HUES6 (cell line): ENCODE measurements at regions not wholly inside any gene's neighbourhood (a gene's known extent, or its start where the extent isn't known, plus 50 kb on each side); places are given as distances from the start of the nearest gene placed in this dataset.

Experiments
- H3K27ac ChIP-seq: 2 replicates; pipeline ENCODE4 v1.7.0; 2013; ENCODE audit warnings: low read depth, mild to moderate bottlenecking, low read length, inconsistent platforms
- H3K27me3 ChIP-seq: 2 replicates; pipeline ENCODE4 v1.6.1; 2013; ENCODE audit warnings: low read length; ENCODE audit not compliant: control insufficient read depth, insufficient read depth
- H3K36me3 ChIP-seq: 2 replicates; pipeline ENCODE4 v1.6.1; 2013; ENCODE audit warnings: low read length; ENCODE audit not compliant: control insufficient read depth, insufficient read depth
- H3K4me1 ChIP-seq: 2 replicates; pipeline ENCODE4 v1.6.1; 2013; ENCODE audit warnings: low read length; ENCODE audit not compliant: control insufficient read depth, insufficient read depth
- H3K4me3 ChIP-seq: 2 replicates; pipeline ENCODE4 v1.5.1; 2013; ENCODE audit warnings: low read depth, low read length
- H3K9ac ChIP-seq: one replicate; pipeline ENCODE4 v1.6.1; 2013; ENCODE audit warnings: mild to moderate bottlenecking, low read length
- H3K9me3 ChIP-seq: 2 replicates; pipeline ENCODE4 v1.6.1; 2013; ENCODE audit warnings: low read depth, low read length; ENCODE audit not compliant: control insufficient read depth, insufficient read depth

DNA sequence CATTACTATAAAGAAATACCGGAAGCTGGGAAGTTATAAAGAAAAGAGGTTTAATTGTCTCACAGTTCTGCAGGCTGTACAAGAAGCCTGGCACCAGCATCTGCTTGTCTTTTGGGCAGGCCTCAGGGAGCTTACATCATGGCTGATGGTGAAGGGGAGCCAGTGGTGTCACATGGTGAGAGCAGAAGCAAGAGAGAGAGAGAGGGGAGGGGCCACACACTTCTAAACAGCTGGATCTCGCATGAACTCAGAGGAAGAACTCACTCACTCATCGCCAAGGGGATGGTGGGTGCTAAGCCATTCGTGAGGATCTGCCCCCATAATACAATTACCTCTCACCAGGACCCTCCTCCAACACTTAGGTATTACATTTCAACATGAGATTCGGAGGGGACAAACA, 51.8 kb upstream of the ANKRD34C start:
- H3K9me3 ChIP-seq, result no peaks in the 10 kb centered on the region

DNA sequence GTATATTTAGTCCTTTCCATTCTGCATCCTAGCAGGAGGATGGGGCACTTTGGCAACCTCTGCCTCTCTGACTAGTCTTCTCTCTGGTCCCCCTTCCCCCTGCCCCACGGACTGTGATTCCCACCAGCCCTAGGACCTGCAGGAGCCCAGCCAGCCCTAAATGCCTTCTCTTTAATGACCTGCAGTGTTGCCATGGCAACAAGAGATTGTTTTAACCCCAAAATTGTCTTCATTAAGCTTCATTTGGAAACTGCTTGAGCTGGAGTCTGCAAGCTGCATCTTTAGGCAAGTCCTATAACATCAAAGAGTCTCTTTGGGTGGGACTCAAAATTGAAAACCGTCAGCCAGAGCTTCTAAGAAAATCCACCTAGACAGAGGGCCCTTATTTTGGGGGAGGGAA, 59.7 kb upstream of the ANKRD34C start:
- peaks cover 6% of the 10 kb centered on the region; the same call in 1 of the 2 replicates for H3K27me3 ChIP-seq
- H3K4me3 ChIP-seq, result no peak overlapping the region
- H3K27ac ChIP-seq, result no peak overlapping the region
- H3K9ac ChIP-seq, result no peak overlapping the region
- no peaks in the 10 kb centered on the region for H3K4me1 ChIP-seq
- H3K36me3 ChIP-seq, result no peaks in the 10 kb centered on the region
- no peaks in the 10 kb centered on the region for H3K9me3 ChIP-seq

More for the DNA sequence above, 51.8 kb upstream of the ANKRD34C start:
- Histone ChIP-seq H3K36me3 (no peaks in the 10 kb centered on the region), H3K4me1 (no peaks in the 10 kb centered on the region), H3K9ac (no peak overlapping the region), H3K4me3 (no peak overlapping the region), H3K27me3 (no peaks in the 10 kb centered on the region; the same call in 1 of the 2 replicates), H3K27ac (no peak overlapping the region)

DNA sequence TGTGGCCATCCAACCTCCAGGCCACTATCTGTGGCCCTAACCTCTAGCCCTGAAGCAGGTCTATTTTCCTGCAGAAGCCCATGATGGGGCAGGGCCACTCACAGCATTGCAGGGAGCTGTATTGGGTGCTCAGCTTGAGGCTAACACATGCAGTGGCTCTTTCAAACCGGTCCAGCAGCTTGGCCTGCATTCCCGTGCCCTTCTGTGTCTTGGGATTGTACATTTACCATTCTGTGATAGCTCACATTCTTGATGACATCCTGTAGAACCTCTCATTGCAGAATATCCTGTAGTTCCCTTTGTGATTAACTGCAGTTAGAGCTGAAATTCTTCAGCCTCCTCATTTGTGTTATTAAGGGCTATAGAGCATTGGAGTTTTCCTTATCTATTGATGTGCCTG, 60.8 kb upstream of the ANKRD34C start:
- H3K27ac ChIP-seq, result no peak overlapping the region
- H3K36me3 ChIP-seq, result no peaks in the 10 kb centered on the region
- peaks cover 6% of the 10 kb centered on the region; the same call in 1 of the 2 replicates for H3K27me3 ChIP-seq
- peaks cover 4% of the 10 kb centered on the region; the same call in 1 of the 2 replicates for H3K9me3 ChIP-seq
- no peaks in the 10 kb centered on the region for H3K4me1 ChIP-seq
- no peak overlapping the region for H3K4me3 ChIP-seq
- H3K9ac ChIP-seq, result no peak overlapping the region

DNA sequence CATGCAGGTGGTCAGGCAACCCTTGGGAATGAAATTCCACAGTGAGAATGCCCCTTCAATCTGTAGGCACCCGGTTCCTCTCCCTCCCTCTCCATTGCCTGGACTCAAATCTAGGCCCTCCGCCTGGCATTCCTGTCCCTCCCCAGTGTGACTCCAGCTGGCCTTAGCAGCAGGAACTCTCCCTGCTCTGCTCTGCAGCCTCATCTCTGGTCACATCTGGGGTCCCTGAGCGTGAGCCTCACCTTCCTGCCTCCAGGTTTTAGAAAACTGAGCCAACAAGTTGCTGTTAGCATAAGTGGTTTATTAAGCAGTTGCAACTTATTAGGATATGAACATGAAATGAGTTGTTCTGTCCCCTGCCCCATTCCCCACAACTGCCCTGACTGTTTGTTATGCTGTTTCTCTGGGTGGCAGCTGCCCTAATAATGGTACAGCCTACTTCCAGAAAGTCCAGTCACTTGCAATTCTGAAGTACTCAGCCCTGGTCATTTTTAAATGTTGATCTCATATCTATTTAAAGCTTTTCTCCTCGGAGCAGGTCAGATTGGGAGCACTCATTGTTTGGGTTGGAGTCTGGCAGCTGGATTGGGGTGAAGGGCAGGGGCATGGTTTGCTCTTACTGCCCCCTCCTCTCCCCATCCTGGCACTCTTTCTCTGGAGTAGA, 63.0 kb upstream of the ANKRD34C start:
- H3K9me3 ChIP-seq, result peaks cover 4% of the 10 kb centered on the region; the same call in 1 of the 2 replicates
- H3K36me3 ChIP-seq, result no peaks in the 10 kb centered on the region
- H3K27ac ChIP-seq, result no peak overlapping the region
- no peak overlapping the region for H3K9ac ChIP-seq
- peaks cover 6% of the 10 kb centered on the region; the same call in 1 of the 2 replicates for H3K27me3 ChIP-seq
- no peak overlapping the region for H3K4me3 ChIP-seq
- no peaks in the 10 kb centered on the region for H3K4me1 ChIP-seq

DNA sequence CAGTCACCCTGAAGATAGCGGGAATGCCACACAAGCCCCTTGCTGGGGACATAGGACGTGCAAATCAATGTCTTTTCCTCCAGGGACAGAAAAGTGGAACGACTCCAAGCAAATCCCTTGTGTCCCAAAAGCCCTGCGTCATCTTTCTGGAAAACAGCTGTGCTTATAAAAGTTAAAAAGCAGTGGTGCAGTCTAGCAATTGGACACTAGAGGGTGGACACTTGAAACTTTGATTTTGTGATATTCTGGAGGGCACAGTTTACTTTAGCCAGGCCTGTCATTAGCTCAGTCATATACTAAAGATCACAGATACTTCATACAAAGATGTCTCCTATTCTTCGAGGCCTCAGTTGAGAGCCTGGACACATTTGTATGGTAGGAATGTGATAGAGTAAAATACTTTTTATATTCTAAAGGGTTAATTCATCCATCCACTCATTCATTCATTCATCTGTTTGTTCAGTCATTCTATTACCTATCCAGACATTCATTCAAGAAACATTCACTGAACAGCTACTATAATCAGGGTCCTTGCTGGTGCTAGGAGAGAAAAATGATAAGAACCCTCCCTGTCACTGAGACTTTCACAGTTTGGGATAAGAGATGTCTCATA, 63.8 kb upstream of the ANKRD34C start:
- Histone ChIP-seq H3K9ac (no peak overlapping the region), H3K36me3 (no peaks in the 10 kb centered on the region), H3K27ac (no peak overlapping the region), H3K9me3 (peaks cover 4% of the 10 kb centered on the region; the same call in 1 of the 2 replicates), H3K4me1 (peaks cover 5% of the 10 kb centered on the region), H3K4me3 (no peak overlapping the region), H3K27me3 (peaks cover 6% of the 10 kb centered on the region; the same call in 1 of the 2 replicates)

DNA sequence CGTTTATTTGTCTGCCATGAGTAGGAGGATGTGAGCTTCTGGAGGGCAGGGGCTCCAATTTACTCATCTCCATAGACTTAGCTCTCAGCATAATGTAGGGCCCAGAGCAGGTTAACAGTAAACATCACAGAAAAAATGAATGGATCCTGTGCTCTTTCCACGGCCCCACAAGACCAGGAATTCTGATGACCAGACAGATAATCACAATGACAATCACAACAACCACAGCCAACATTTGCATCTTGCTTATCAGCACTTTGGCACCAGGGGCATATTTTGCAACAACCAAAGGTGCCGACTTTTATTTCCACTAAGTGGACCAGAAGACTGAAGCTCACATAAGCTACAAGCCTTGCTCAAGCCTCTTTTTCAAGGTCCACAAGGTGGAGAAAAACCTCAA, 68.9 kb upstream of the ANKRD34C start:
- Histone ChIP-seq H3K4me1 (peaks cover 29% of the 10 kb centered on the region), H3K9me3 (peaks cover 4% of the 10 kb centered on the region; the same call in 1 of the 2 replicates), H3K36me3 (no peaks in the 10 kb centered on the region), H3K27ac (no peak overlapping the region), H3K4me3 (no peak overlapping the region), H3K27me3 (no peaks in the 10 kb centered on the region), H3K9ac (no peak overlapping the region)

DNA sequence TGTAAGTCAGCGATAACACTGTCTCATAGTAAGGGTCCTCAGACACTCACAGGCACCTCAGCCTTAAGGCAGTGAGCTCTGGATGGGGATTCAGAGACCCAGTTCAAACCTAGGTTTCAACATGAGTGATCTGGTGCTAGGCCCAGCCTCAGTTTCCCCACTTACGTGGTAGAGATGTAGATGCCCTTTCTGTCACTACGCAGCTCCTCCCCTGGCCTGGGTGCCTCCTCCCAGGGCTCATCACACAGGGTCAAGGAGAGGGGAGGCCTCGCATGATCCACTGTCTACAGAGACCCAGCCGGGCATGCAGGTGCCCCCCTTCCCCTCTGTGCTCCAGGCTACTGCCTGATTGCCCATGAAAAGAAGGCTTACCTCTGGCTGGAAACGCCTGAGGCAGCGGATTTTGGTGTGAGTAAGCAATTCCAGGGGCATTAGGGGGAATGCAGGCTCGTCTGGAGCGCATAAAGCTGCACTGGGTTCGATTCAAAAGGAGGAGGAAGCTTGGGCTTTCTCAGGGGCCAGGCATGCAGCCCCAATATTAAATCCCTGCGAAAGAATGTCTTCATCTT, 69.8 kb upstream of the ANKRD34C start:
- Histone ChIP-seq H3K27ac (peak overlapping the region; percentile 39; the same call in 1 of the 2 replicates), H3K9me3 (peaks cover 4% of the 10 kb centered on the region; the same call in 1 of the 2 replicates), H3K9ac (no peak overlapping the region), H3K4me1 (peaks cover 29% of the 10 kb centered on the region), H3K4me3 (no peak overlapping the region), H3K36me3 (no peaks in the 10 kb centered on the region), H3K27me3 (no peaks in the 10 kb centered on the region)

DNA sequence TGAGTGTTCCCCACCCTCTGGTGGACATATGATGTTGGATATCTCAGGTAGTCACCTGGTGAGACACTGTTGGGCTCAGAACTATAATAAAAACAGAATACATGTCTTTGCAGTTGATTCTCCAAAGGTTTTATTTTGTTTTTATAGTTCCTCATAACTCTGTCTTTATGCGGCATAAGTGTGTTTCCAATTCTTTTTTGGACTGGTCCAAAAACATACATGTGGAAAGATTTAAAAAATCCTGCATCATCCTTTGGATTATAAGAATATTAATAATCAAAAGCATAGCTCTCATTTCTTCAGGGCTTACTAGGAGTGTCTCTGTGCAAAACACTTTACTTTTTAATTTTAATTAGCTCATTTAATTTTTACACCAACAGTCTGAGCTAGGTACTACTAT, 71.0 kb upstream of the ANKRD34C start:
- Histone ChIP-seq H3K4me1 (peaks cover 36% of the 10 kb centered on the region), H3K9me3 (no peaks in the 10 kb centered on the region), H3K4me3 (no peak overlapping the region), H3K27me3 (no peaks in the 10 kb centered on the region), H3K9ac (no peak overlapping the region), H3K36me3 (no peaks in the 10 kb centered on the region), H3K27ac (no peak overlapping the region)

DNA sequence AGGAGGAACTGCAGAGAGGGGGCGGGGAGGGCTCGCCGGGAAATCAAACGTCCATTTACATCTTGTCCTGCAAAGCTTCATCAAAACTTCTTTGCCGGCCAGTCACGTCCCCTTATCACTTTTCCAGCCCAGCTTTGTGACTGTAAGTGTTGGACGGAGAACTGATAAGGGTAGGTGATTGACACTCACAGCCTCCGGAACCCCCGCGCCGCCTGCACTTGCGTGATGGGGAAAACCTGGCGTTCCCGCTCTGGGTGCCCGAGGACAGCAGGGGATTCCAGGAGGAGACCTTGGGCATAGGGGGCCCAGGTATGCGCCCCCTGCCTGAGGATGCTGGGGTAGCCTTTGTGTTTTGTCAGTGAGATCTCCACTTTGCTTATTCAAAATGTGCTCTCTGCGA, 72.8 kb upstream of the ANKRD34C start:
- Histone ChIP-seq H3K36me3 (no peaks in the 10 kb centered on the region), H3K9ac (no peak overlapping the region), H3K27me3 (peaks cover 5% of the 10 kb centered on the region; the same call in 1 of the 2 replicates), H3K27ac (no peak overlapping the region), H3K4me3 (peak overlapping the region; percentile 48), H3K9me3 (no peaks in the 10 kb centered on the region), H3K4me1 (peaks cover 36% of the 10 kb centered on the region)

DNA sequence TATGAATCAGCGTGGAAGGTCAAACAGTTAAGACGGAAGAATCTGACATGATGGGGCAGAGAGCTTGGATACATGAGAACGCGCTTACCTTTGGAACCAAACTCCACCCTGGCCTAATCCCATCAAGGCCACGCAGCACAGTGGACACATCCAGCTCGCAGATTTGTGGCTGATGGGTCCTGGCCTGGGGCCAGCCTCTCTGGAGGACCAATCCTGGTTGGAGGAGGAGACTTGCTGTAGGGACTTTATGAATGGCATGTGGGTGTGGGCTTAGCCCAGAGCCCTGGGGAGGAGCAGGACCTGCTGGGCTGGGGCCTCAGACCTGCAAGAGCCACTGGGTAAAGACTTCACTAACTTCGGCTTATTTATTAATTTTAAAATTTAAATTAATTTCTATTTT, 73.4 kb upstream of the ANKRD34C start:
- H3K27me3 ChIP-seq, result peaks cover 5% of the 10 kb centered on the region; the same call in 1 of the 2 replicates
- H3K4me3 ChIP-seq, result no peak overlapping the region
- H3K9ac ChIP-seq, result no peak overlapping the region
- H3K4me1 ChIP-seq, result peaks cover 35% of the 10 kb centered on the region
- H3K9me3 ChIP-seq, result no peaks in the 10 kb centered on the region
- no peaks in the 10 kb centered on the region for H3K36me3 ChIP-seq
- no peak overlapping the region for H3K27ac ChIP-seq

DNA sequence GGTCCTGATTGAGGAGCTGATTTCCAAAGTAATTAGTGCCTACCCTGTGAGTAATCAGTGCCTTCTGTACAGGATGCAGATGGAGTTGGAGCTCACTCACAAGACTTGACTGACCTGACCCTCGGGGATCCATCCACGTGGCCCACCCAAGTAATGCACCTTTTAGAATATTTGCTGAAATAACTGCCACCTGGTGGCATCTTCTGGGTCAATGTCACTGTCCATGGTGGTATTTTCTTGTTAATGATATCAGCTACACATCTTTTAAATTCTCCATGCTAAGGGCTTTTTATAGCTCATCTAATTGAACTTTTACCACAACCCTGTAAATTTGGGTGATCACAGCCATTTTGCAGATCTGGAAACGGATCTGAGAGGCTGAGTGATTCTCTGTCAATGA, 74.3 kb upstream of the ANKRD34C start:
- Histone ChIP-seq H3K4me1 (peaks cover 26% of the 10 kb centered on the region), H3K27me3 (peaks cover 5% of the 10 kb centered on the region; the same call in 1 of the 2 replicates), H3K27ac (no peak overlapping the region), H3K4me3 (no peak overlapping the region), H3K36me3 (no peaks in the 10 kb centered on the region), H3K9me3 (no peaks in the 10 kb centered on the region), H3K9ac (no peak overlapping the region)
